ENCODE measurements at regions not wholly inside any gene's neighbourhood (a gene's known extent, or its start where the extent isn't known, plus 50 kb on each side); places are given as distances from the start of the nearest gene placed in this dataset.
"Not testable (repeated sequence)": the region's sequence is repeated elsewhere in the genome, so short reads cannot be mapped to it uniquely, and the experiment has no call there.

- Histone ChIP-seq H3K4me3 (ENCODE audit: low read length, poor library complexity, severe bottlenecking) (no peak overlapping the region), H3K4me1 (ENCODE audit: insufficient read depth, low read length, poor library complexity, severe bottlenecking) (no peaks in the 10 kb centered on the region), H3K79me2 (ENCODE audit: insufficient read depth, low read length) (no peaks in the 10 kb centered on the region), H4K20me1 (ENCODE audit: insufficient read depth, low read length, poor library complexity, severe bottlenecking) (no peaks in the 10 kb centered on the region), H2AFZ (ENCODE audit: low read length) (no peak overlapping the region), H3K4me2 (ENCODE audit: low read depth, low read length, poor library complexity, severe bottlenecking) (no peak overlapping the region), H3K9me2 (replicated peaks; ENCODE audit: low read depth, low read length) (no peaks in the 10 kb centered on the region), H3K9me3 (ENCODE audit: insufficient read depth, low read depth, low read length) (no peaks in the 10 kb centered on the region), H3K9ac (ENCODE audit: low read depth, low read length, poor library complexity, severe bottlenecking) (no peak overlapping the region), H3K27me3 (ENCODE audit: insufficient read depth, low read length, poor library complexity, severe bottlenecking) (no peaks in the 10 kb centered on the region), H3F3A (ENCODE audit: low read depth) (no peaks in the 10 kb centered on the region), H3K36me3 (ENCODE audit: insufficient read depth, low read length) (no peaks in the 10 kb centered on the region)
- TF ChIP-seq EZH2phosphoT487 (IDR thresholded peaks at IDR 0.05; ENCODE audit: borderline replicate concordance) (no peak), CTCF (conservative IDR thresholded peaks at IDR 0.05; ENCODE audit: low read length) (no peak)
These were observed 2104.1 kb upstream of the ACO1 start for GRCh38 chr9:30280229-30280900.

- no peaks in the 10 kb centered on the region for H3K27me3 ChIP-seq (ENCODE audit: insufficient read depth, low read length, poor library complexity, severe bottlenecking)
- no peaks in the 10 kb centered on the region for H3K79me2 ChIP-seq (ENCODE audit: insufficient read depth, low read length)
- H3K36me3 ChIP-seq (ENCODE audit: insufficient read depth, low read length): no peaks in the 10 kb centered on the region
- no peaks in the 10 kb centered on the region for H3K9me3 ChIP-seq (ENCODE audit: insufficient read depth, low read depth, low read length)
- no peaks in the 10 kb centered on the region for H3K9me2 ChIP-seq (replicated peaks; ENCODE audit: low read depth, low read length)
- TF ChIP-seq CTCF (conservative IDR thresholded peaks at IDR 0.05; ENCODE audit: low read length) (no peak), EZH2phosphoT487 (IDR thresholded peaks at IDR 0.05; ENCODE audit: borderline replicate concordance) (no peak)
- H3K4me1 ChIP-seq (ENCODE audit: insufficient read depth, low read length, poor library complexity, severe bottlenecking): no peaks in the 10 kb centered on the region
- H3F3A ChIP-seq (ENCODE audit: low read depth): no peaks in the 10 kb centered on the region
- no peak overlapping the region for H2AFZ ChIP-seq (ENCODE audit: low read length)
- no peaks in the 10 kb centered on the region for H4K20me1 ChIP-seq (ENCODE audit: insufficient read depth, low read length, poor library complexity, severe bottlenecking)
- H3K4me2 ChIP-seq (ENCODE audit: low read depth, low read length, poor library complexity, severe bottlenecking): no peak overlapping the region
- H3K9ac ChIP-seq (ENCODE audit: low read depth, low read length, poor library complexity, severe bottlenecking): no peak overlapping the region
- H3K4me3 ChIP-seq (ENCODE audit: low read length, poor library complexity, severe bottlenecking): no peak overlapping the region
These were observed 2095.0 kb upstream of the ACO1 start for GRCh38 chr9:30289435-30289834.

DNA sequence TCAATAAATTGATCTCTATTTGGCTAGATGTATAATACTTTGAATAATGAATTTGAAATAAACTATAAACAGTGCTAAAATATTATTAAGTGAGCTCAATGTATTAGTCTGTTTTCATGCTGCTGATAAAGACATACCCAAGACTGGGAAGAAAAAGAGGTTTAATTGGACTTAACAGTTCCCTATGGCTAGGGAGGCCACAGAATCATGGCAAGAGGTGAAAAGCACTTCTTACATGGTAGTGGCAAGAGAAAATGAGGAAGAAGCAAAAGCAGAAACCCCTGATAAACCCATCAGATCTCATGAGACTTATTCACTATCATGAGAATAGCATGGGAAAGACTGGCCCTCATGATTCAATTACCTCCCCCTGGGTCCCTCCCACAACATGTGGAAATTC is 2092.4 kb upstream of the ACO1 start:
- H3F3A ChIP-seq (ENCODE audit: low read depth); H3K4me2 ChIP-seq (ENCODE audit: low read depth, low read length, poor library complexity, severe bottlenecking); H2AFZ ChIP-seq (ENCODE audit: low read length); H3K79me2 ChIP-seq (ENCODE audit: insufficient read depth, low read length); H3K9me3 ChIP-seq (ENCODE audit: insufficient read depth, low read depth, low read length); H3K27me3 ChIP-seq (ENCODE audit: insufficient read depth, low read length, poor library complexity, severe bottlenecking); H3K4me3 ChIP-seq (ENCODE audit: low read length, poor library complexity, severe bottlenecking); H4K20me1 ChIP-seq (ENCODE audit: insufficient read depth, low read length, poor library complexity, severe bottlenecking); H3K4me1 ChIP-seq (ENCODE audit: insufficient read depth, low read length, poor library complexity, severe bottlenecking); H3K9ac ChIP-seq (ENCODE audit: low read depth, low read length, poor library complexity, severe bottlenecking); H3K36me3 ChIP-seq (ENCODE audit: insufficient read depth, low read length); H3K9me2 ChIP-seq (replicated peaks; ENCODE audit: low read depth, low read length): not testable (repeated sequence)

GRCh38 chr9:30293231-30293630 is 2091.2 kb upstream of the ACO1 start:
- Histone ChIP-seq H4K20me1 (ENCODE audit: insufficient read depth, low read length, poor library complexity, severe bottlenecking) (no peaks in the 10 kb centered on the region), H3K4me2 (ENCODE audit: low read depth, low read length, poor library complexity, severe bottlenecking) (no peak overlapping the region), H3K27me3 (ENCODE audit: insufficient read depth, low read length, poor library complexity, severe bottlenecking) (no peaks in the 10 kb centered on the region), H3K79me2 (ENCODE audit: insufficient read depth, low read length) (no peaks in the 10 kb centered on the region), H3K9ac (ENCODE audit: low read depth, low read length, poor library complexity, severe bottlenecking) (no peak overlapping the region), H3K4me1 (ENCODE audit: insufficient read depth, low read length, poor library complexity, severe bottlenecking) (no peaks in the 10 kb centered on the region), H3F3A (ENCODE audit: low read depth) (no peaks in the 10 kb centered on the region), H3K4me3 (ENCODE audit: low read length, poor library complexity, severe bottlenecking) (no peak overlapping the region), H3K9me3 (ENCODE audit: insufficient read depth, low read depth, low read length) (no peaks in the 10 kb centered on the region), H3K36me3 (ENCODE audit: insufficient read depth, low read length) (no peaks in the 10 kb centered on the region), H2AFZ (ENCODE audit: low read length) (no peak overlapping the region), H3K9me2 (replicated peaks; ENCODE audit: low read depth, low read length) (no peaks in the 10 kb centered on the region)
- TF ChIP-seq CTCF (conservative IDR thresholded peaks at IDR 0.05; ENCODE audit: low read length) (no peak), EZH2phosphoT487 (IDR thresholded peaks at IDR 0.05; ENCODE audit: borderline replicate concordance) (no peak)

Data from Loucy (cell line).